H1 (cell line): ENCODE measurements at regions not wholly inside any gene's neighbourhood (a gene's known extent, or its start where the extent isn't known, plus 50 kb on each side); places are given as distances from the start of the nearest gene placed in this dataset.

Experiments used
- CTCF ChIA-PET: fragments of 300-600 bp; sonication (Branson Sonifier 250); formaldehyde crosslinking; loops from one replicate; lab custom pipeline; 2021; ENCODE audit not compliant: partially characterized antibody; lab: Charles Lee
- POLR2A ChIA-PET: fragments of 300-600 bp; sonication (Branson Sonifier 250); formaldehyde crosslinking; loops from one replicate; lab custom pipeline; 2021; ENCODE audit warnings: inconsistent platforms; ENCODE audit not compliant: partially characterized antibody; lab: Charles Lee
- DNase-seq, 2 experiments: peaks; one replicate each; pipeline versions ENCODE4 v3.0.0 to v3.0.0-alpha.2; 2010 to 2022; ENCODE audit warnings: low spot score in 2 of 2, low read depth in 1 of 2, mixed read lengths in 1 of 2
- FAIRE-seq: peaks from 2 replicates; lab custom pipeline; 2011; peaks lifted over from hg19 to GRCh38; lab: Jason Lieb, UNC
- H2AFZ ChIP-seq: 2 replicates; pipeline ENCODE4 v1.8.1; 2012; ENCODE audit warnings: low read length, inconsistent platforms
- H2AK5ac ChIP-seq: 2 replicates; pipeline ENCODE4 v1.6.1; 2013; ENCODE audit warnings: low read depth, low read length
- H2BK120ac ChIP-seq: replicated peaks from 2 replicates; pipeline ENCODE3; 2013; ENCODE audit warnings: low read depth, low read length, inconsistent platforms
- H2BK12ac ChIP-seq: 2 replicates; pipeline ENCODE4 v1.6.1; 2013; ENCODE audit warnings: low read depth, low read length
- H2BK15ac ChIP-seq: 2 replicates; pipeline ENCODE4 v1.6.1; 2013; ENCODE audit warnings: low read length
- H2BK20ac ChIP-seq: 2 replicates; pipeline ENCODE4 v1.6.1; 2013; ENCODE audit warnings: low read length
- H2BK5ac ChIP-seq: 2 replicates; pipeline ENCODE4 v1.6.1; 2013; ENCODE audit warnings: low read depth, low read length
- H3K14ac ChIP-seq: 2 replicates; pipeline ENCODE4 v1.6.1; 2013; ENCODE audit warnings: inconsistent platforms; ENCODE audit not compliant: insufficient read length
- H3K18ac ChIP-seq: 2 replicates; pipeline ENCODE4 v1.6.1; 2013; ENCODE audit warnings: low read length; ENCODE audit errors: extremely low read depth
- H3K23ac ChIP-seq: 2 replicates; pipeline ENCODE4 v1.6.1; 2013; ENCODE audit warnings: inconsistent platforms; ENCODE audit not compliant: insufficient read length
- H3K23me2 ChIP-seq: 2 replicates; pipeline ENCODE4 v1.6.1; 2013; ENCODE audit warnings: low read depth, low read length
- H3K27ac ChIP-seq: 2 replicates; pipeline ENCODE4 v1.6.1; 2011; ENCODE audit warnings: low read depth, low read length, inconsistent platforms
- H3K27me3 ChIP-seq, 4 experiments: replicated peaks in 1 of 4; 1 replicate in 1 of 4; 2 replicates in 3 of 4; pipeline versions ENCODE4 v1.6.1 to v1.8.1; 2011 to 2013; ENCODE audit warnings: low read length in 3 of 4, mild to moderate bottlenecking in 3 of 4, inconsistent platforms in 2 of 4, mixed read lengths in 2 of 4, moderate library complexity in 1 of 4; ENCODE audit not compliant: control insufficient read depth in 3 of 4, insufficient read depth in 3 of 4; ENCODE audit errors: extremely low read depth in 1 of 4
- H3K36me3 ChIP-seq, 4 experiments: 2 replicates each; pipeline versions ENCODE4 v1.6.1 to v1.8.1; 2011 to 2013; ENCODE audit warnings: mild to moderate bottlenecking in 4 of 4, low read length in 3 of 4, moderate library complexity in 2 of 4, control low read depth in 1 of 4, inconsistent platforms in 1 of 4; ENCODE audit not compliant: insufficient read depth in 4 of 4, control insufficient read depth in 2 of 4
- H3K4ac ChIP-seq: replicated peaks from 2 replicates; pipeline ENCODE3; 2013; ENCODE audit warnings: low read length, low read depth, mixed read lengths, inconsistent platforms; ENCODE audit not compliant: insufficient read length
- H3K4me1 ChIP-seq, 4 experiments: replicated peaks in 1 of 4; 1 replicate in 1 of 4; 2 replicates in 3 of 4; pipeline versions ENCODE4 v1.6.1 to v1.8.1; 2011 to 2013; ENCODE audit warnings: low read length in 3 of 4, inconsistent platforms in 2 of 4, mixed read lengths in 1 of 4; ENCODE audit not compliant: insufficient read depth in 4 of 4, control insufficient read depth in 3 of 4
- H3K4me2 ChIP-seq, 2 experiments: 2 replicates each; pipeline versions ENCODE4 v1.6.1 to v1.8.1; 2011 to 2013; ENCODE audit warnings: low read depth in 2 of 2, low read length in 2 of 2, control low read depth in 1 of 2, inconsistent platforms in 1 of 2, mild to moderate bottlenecking in 1 of 2; ENCODE audit not compliant: insufficient read depth in 1 of 2
- H3K4me3 ChIP-seq, 4 experiments: fragments of 200-600, 300-600 bp in 1 of 4; sonication (generic), shearing (Covaris generic), sonication (Bioruptor Twin) in 1 of 4; 2 replicates each; pipeline versions ENCODE4 v1.5.1 to v1.8.1; 2011 to 2016; ENCODE audit warnings: low read length in 4 of 4, low read depth in 3 of 4, control low read depth in 2 of 4, inconsistent platforms in 2 of 4, mild to moderate bottlenecking in 2 of 4, mixed read lengths in 1 of 4, moderate library complexity in 1 of 4; ENCODE audit not compliant: insufficient read depth in 2 of 4; ENCODE audit errors: extremely low read depth in 1 of 4
- H3K56ac ChIP-seq: replicated peaks from 2 replicates; pipeline ENCODE3; 2013; ENCODE audit warnings: low read depth, mild to moderate bottlenecking, mixed read lengths, low read length, inconsistent platforms; ENCODE audit not compliant: insufficient read length
- H3K79me1 ChIP-seq: 2 replicates; pipeline ENCODE4 v1.6.1; 2013; ENCODE audit warnings: low read depth, low read length, control low read depth
- H3K79me2 ChIP-seq, 2 experiments: 2 replicates each; pipeline versions ENCODE4 v1.6.1 to v1.8.1; 2012 to 2013; ENCODE audit warnings: low read length in 2 of 2, mild to moderate bottlenecking in 2 of 2, inconsistent platforms in 1 of 2; ENCODE audit not compliant: insufficient read depth in 2 of 2, control insufficient read depth in 1 of 2
- H3K9ac ChIP-seq, 4 experiments: replicated peaks in 1 of 4; 1 replicate in 1 of 4; 2 replicates in 3 of 4; pipeline versions ENCODE4 v1.6.1 to v1.8.1; 2011 to 2013; ENCODE audit warnings: low read depth in 3 of 4, low read length in 3 of 4, control low read depth in 2 of 4, mild to moderate bottlenecking in 2 of 4, moderate library complexity in 2 of 4, inconsistent platforms in 1 of 4; ENCODE audit errors: extremely low read depth in 1 of 4
- H3K9me3 ChIP-seq, 2 experiments: 2 replicates each; pipeline versions ENCODE4 v1.6.1 to v1.8.1; 2012 to 2013; ENCODE audit warnings: mild to moderate bottlenecking in 2 of 2, moderate library complexity in 2 of 2, control low read depth in 1 of 2, inconsistent platforms in 1 of 2, low read depth in 1 of 2, low read length in 1 of 2, mixed read lengths in 1 of 2; ENCODE audit not compliant: insufficient read depth in 2 of 2
- H4K20me1 ChIP-seq, 2 experiments: replicated peaks in 1 of 2; 2 replicates each; pipeline versions ENCODE3 to v1.8.1; 2011 to 2013; ENCODE audit warnings: inconsistent platforms in 2 of 2, low read length in 2 of 2, mild to moderate bottlenecking in 1 of 2; ENCODE audit not compliant: insufficient read depth in 2 of 2, control insufficient read depth in 1 of 2
- H4K5ac ChIP-seq: 2 replicates; pipeline ENCODE4 v1.6.1; 2013; ENCODE audit warnings: low read length, low read depth, mixed read lengths, inconsistent platforms; ENCODE audit not compliant: insufficient read length
- H4K8ac ChIP-seq: 2 replicates; pipeline ENCODE4 v1.8.0; 2013; ENCODE audit warnings: mild to moderate bottlenecking, moderate library complexity, low read length, inconsistent platforms; ENCODE audit not compliant: insufficient read depth; ENCODE audit errors: extremely low read depth
- H4K91ac ChIP-seq: replicated peaks from 2 replicates; pipeline ENCODE3; 2013; ENCODE audit warnings: low read length, mixed read lengths, inconsistent platforms; ENCODE audit not compliant: insufficient read length
- CREB1 ChIP-seq: IDR thresholded peaks from 2 replicates; pipeline ENCODE4 v1.6.1; 2012; ENCODE audit warnings: inconsistent platforms
- RFX5 ChIP-seq: IDR thresholded peaks from 2 replicates; pipeline ENCODE4 v1.6.1; 2011; ENCODE audit warnings: low read depth, low read length, improper control_type of control experiment, borderline replicate concordance
- SIRT6 ChIP-seq: IDR thresholded peaks from one replicate; pipeline ENCODE4 v1.7.1; 2012; ENCODE audit warnings: low read length, inconsistent platforms
- SP4 ChIP-seq: IDR thresholded peaks from 2 replicates; pipeline ENCODE4 v1.6.1; 2012; ENCODE audit warnings: low read length, inconsistent platforms
- WGBS, 2 experiments: shearing (Covaris generic) in 1 of 2; methylation state at CpG; one replicate each; pipeline versions ENCODE4 v1.1.6 to v1.1.7; 2013 to 2015; ENCODE audit warnings: low lambda C conversion rate in 2 of 2, mixed read lengths in 2 of 2, inconsistent platforms in 1 of 2, low coverage in 1 of 2, missing lambda C conversion rate in 1 of 2; ENCODE audit not compliant: insufficient replicate concordance in 2 of 2, insufficient coverage in 1 of 2, insufficient read length in 1 of 2; ENCODE audit errors: extremely low coverage in 1 of 2, missing lambda C conversion rate in 1 of 2; 5-methylcytosine and 5-hydroxymethylcytosine counted together

DNA sequence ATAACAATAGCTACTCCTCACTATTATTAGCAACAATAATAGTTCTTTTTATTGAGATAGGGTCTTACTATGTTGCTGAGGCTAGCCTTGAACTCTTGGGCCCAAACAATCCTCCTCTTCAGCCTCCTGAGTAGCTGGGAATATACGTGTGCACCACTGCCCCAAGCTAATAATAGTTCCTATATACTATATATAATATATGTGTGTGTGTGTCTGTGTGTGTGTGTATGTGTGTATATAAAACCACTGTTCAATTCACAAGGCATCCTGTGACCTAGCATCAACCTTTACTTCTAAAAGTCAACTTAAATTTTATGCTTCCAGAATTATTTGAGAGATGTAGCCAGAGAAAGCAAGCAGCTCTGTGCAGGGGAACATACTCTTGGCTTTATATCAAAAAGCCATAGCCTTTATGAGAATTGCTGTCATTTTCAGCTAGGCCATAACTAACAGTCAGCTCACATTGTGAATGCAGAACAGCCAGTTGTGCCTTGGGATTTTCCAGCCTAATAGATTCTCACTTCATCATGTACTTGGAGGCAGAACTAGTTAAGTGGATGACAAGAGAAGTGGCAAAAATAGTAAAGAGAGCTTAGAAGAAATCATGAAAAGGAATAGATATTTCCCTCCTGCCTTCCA lies 665.5 kb downstream of the NYAP2 start:
- H3K4ac ChIP-seq, result no peak overlapping the region
- H2AK5ac ChIP-seq, result no peak overlapping the region
- no peak overlapping the region for H3K23ac ChIP-seq
- H2BK120ac ChIP-seq, result no peak overlapping the region
- H2BK5ac ChIP-seq, result no peak overlapping the region
- H4K5ac ChIP-seq, result no peak overlapping the region
- H3K27me3 ChIP-seq, result no peaks in the 10 kb centered on the region
- H2BK20ac ChIP-seq, result no peak overlapping the region
- WGBS, 2 experiments, result 92% methylated on average over 1 of the region's 1 CpG; no CpG with 5 or more reads in 1 of the 2 experiments
- no peak overlapping the region for H3K27ac ChIP-seq
- H3K36me3 ChIP-seq, result no peaks in the 10 kb centered on the region
- no peaks in the 10 kb centered on the region for H4K20me1 ChIP-seq
- FAIRE-seq, result no peak
- H3K23me2 ChIP-seq, result no peaks in the 10 kb centered on the region
- H3K9ac ChIP-seq, result no peak overlapping the region
- no peak overlapping the region for H4K91ac ChIP-seq
- H3K79me2 ChIP-seq, result no peaks in the 10 kb centered on the region
- no peak overlapping the region for H3K4me2 ChIP-seq
- no peaks in the 10 kb centered on the region; a peak in 1 of 7 replicates for H3K4me1 ChIP-seq
- no peak overlapping the region for H3K18ac ChIP-seq
- no peak overlapping the region for H3K14ac ChIP-seq
- TF ChIP-seq CREB1 (no peak), SIRT6 (no peak), SP4 (no peak), RFX5 (no peak)
- no peak overlapping the region for H2AFZ ChIP-seq
- no peak overlapping the region for H2BK15ac ChIP-seq
- no peak overlapping the region for H4K8ac ChIP-seq
- no peak for DNase-seq
- no peaks in the 10 kb centered on the region for H3K79me1 ChIP-seq
- no peak overlapping the region for H3K4me3 ChIP-seq
- CTCF ChIA-PET, result no interaction called here
- no peaks in the 10 kb centered on the region for H3K9me3 ChIP-seq
- POLR2A ChIA-PET, result no interaction called here
- H2BK12ac ChIP-seq, result no peak overlapping the region
- H3K56ac ChIP-seq, result no peak overlapping the region
